HEK293 (cell line): ENCODE measurements at regions not wholly inside any gene's neighbourhood (a gene's known extent, or its start where the extent isn't known, plus 50 kb on each side); places are given as distances from the start of the nearest gene placed in this dataset.

Source experiments
- GFI1B ChIP-seq: fragments of 450-650 bp; formaldehyde crosslinking; IDR thresholded peaks from 2 replicates; pipeline ENCODE4 v1.5.1; 2016; ENCODE audit warnings: missing biosample characterization, missing genetic modification characterization
- OVOL3 ChIP-seq: fragments of 450-650 bp; formaldehyde crosslinking; IDR thresholded peaks from 2 replicates; pipeline ENCODE4 v1.5.1; 2016; ENCODE audit warnings: missing biosample characterization, missing genetic modification characterization
- ZFHX2 ChIP-seq: fragments of 450-650 bp; formaldehyde crosslinking; conservative IDR thresholded peaks from 2 replicates; pipeline ENCODE4 v1.5.1; 2016; ENCODE audit warnings: missing biosample characterization, missing genetic modification characterization
- ZNF114 ChIP-seq: fragments of 450-650 bp; formaldehyde crosslinking; IDR thresholded peaks from 2 replicates; pipeline ENCODE4 v1.5.0; 2017; ENCODE audit warnings: missing biosample characterization, missing genetic modification characterization
- ZNF140 ChIP-seq: fragments of 450-650 bp; formaldehyde crosslinking; IDR thresholded peaks from 2 replicates; pipeline ENCODE4 v1.5.1; 2016; ENCODE audit warnings: missing biosample characterization, missing genetic modification characterization
- ZNF214 ChIP-seq: fragments of 450-650 bp; formaldehyde crosslinking; IDR thresholded peaks from 2 replicates; pipeline ENCODE4 v1.5.1; 2017; ENCODE audit warnings: missing biosample characterization, mild to moderate bottlenecking, missing genetic modification characterization, borderline replicate concordance
- ZNF416 ChIP-seq: fragments of 450-650 bp; formaldehyde crosslinking; IDR thresholded peaks from 2 replicates; pipeline ENCODE4 v1.5.1; 2016; ENCODE audit warnings: missing biosample characterization, missing genetic modification characterization
- ZNF433 ChIP-seq: fragments of 450-650 bp; formaldehyde crosslinking; IDR thresholded peaks from 2 replicates; pipeline ENCODE4 v1.5.1; 2016; ENCODE audit warnings: missing biosample characterization, missing genetic modification characterization, low read depth
- ZNF529 ChIP-seq: fragments of 450-650 bp; formaldehyde crosslinking; IDR thresholded peaks from 2 replicates; pipeline ENCODE4 v1.5.1; 2017; ENCODE audit warnings: missing genetic modification characterization, missing biosample characterization; ENCODE audit not compliant: insufficient replicate concordance
- TF ChIP-seq, protein P1 (sequence below): fragments of 450-650 bp; formaldehyde crosslinking; IDR thresholded peaks from 2 replicates; pipeline ENCODE4 v1.5.1; 2016; ENCODE audit warnings: missing biosample characterization, missing genetic modification characterization
- TF ChIP-seq, protein P2 (sequence below): fragments of 450-650 bp; formaldehyde crosslinking; conservative IDR thresholded peaks from 2 replicates; pipeline ENCODE4 v1.5.1; 2016; ENCODE audit warnings: low read depth, missing biosample characterization, missing genetic modification characterization
- TF ChIP-seq, protein P3 (sequence below): fragments of 450-650 bp; formaldehyde crosslinking; IDR thresholded peaks from 2 replicates; pipeline ENCODE4 v1.5.1; 2017; ENCODE audit warnings: missing biosample characterization, missing genetic modification characterization

DNA sequence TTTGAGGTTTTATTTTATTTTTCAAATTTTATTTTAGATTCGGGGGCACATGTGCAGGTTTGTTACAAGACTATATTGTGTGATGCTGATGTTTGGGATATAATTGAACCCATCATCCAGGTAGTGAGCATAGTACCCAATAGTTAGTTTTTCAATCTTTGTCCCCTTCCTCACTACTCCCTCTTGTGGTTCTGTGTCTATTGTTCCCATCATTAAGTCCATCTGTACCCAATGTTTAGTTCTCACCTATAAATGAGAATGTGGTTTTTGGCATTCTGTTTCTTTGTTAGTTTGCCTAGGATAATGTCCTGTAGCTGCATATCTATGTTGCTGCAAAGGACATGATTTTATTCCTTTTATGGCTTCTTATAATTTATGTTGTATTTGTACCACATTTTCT is 767.2 kb upstream of the ADGRL3 start:
- TF ChIP-seq, protein P1, sequence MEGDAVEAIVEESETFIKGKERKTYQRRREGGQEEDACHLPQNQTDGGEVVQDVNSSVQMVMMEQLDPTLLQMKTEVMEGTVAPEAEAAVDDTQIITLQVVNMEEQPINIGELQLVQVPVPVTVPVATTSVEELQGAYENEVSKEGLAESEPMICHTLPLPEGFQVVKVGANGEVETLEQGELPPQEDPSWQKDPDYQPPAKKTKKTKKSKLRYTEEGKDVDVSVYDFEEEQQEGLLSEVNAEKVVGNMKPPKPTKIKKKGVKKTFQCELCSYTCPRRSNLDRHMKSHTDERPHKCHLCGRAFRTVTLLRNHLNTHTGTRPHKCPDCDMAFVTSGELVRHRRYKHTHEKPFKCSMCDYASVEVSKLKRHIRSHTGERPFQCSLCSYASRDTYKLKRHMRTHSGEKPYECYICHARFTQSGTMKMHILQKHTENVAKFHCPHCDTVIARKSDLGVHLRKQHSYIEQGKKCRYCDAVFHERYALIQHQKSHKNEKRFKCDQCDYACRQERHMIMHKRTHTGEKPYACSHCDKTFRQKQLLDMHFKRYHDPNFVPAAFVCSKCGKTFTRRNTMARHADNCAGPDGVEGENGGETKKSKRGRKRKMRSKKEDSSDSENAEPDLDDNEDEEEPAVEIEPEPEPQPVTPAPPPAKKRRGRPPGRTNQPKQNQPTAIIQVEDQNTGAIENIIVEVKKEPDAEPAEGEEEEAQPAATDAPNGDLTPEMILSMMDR (tag by site-specific recombination) = no peak
- TF ChIP-seq ZNF416 (tag by site-specific recombination) (no peak), OVOL3 (no peak), ZNF114 (tag by site-specific recombination) (no peak), ZNF529 (tag by site-specific recombination) (no peak), ZNF140 (no peak), ZNF214 (tag by site-specific recombination) (no peak), ZNF433 (no peak), ZFHX2 (tag by site-specific recombination) (no peak), GFI1B (tag by site-specific recombination) (no peak)
- TF ChIP-seq, protein P2, sequence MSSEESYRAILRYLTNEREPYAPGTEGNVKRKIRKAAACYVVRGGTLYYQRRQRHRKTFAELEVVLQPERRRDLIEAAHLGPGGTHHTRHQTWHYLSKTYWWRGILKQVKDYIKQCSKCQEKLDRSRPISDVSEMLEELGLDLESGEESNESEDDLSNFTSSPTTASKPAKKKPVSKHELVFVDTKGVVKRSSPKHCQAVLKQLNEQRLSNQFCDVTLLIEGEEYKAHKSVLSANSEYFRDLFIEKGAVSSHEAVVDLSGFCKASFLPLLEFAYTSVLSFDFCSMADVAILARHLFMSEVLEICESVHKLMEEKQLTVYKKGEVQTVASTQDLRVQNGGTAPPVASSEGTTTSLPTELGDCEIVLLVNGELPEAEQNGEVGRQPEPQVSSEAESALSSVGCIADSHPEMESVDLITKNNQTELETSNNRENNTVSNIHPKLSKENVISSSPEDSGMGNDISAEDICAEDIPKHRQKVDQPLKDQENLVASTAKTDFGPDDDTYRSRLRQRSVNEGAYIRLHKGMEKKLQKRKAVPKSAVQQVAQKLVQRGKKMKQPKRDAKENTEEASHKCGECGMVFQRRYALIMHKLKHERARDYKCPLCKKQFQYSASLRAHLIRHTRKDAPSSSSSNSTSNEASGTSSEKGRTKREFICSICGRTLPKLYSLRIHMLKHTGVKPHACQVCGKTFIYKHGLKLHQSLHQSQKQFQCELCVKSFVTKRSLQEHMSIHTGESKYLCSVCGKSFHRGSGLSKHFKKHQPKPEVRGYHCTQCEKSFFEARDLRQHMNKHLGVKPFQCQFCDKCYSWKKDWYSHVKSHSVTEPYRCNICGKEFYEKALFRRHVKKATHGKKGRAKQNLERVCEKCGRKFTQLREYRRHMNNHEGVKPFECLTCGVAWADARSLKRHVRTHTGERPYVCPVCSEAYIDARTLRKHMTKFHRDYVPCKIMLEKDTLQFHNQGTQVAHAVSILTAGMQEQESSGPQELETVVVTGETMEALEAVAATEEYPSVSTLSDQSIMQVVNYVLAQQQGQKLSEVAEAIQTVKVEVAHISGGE (tag by site-specific recombination) = no peak
- TF ChIP-seq, protein P3, sequence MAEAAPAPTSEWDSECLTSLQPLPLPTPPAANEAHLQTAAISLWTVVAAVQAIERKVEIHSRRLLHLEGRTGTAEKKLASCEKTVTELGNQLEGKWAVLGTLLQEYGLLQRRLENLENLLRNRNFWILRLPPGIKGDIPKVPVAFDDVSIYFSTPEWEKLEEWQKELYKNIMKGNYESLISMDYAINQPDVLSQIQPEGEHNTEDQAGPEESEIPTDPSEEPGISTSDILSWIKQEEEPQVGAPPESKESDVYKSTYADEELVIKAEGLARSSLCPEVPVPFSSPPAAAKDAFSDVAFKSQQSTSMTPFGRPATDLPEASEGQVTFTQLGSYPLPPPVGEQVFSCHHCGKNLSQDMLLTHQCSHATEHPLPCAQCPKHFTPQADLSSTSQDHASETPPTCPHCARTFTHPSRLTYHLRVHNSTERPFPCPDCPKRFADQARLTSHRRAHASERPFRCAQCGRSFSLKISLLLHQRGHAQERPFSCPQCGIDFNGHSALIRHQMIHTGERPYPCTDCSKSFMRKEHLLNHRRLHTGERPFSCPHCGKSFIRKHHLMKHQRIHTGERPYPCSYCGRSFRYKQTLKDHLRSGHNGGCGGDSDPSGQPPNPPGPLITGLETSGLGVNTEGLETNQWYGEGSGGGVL (tag by site-specific recombination) = no peak
